Sigmoid colon (tissue), 6 donors: ENCODE measurements at regions not wholly inside any gene's neighbourhood (a gene's known extent, or its start where the extent isn't known, plus 50 kb on each side); places are given as distances from the start of the nearest gene placed in this dataset.

Source experiments
- DNase-seq: peaks from one replicate; pipeline ENCODE4 v3.0.0-alpha.2; 2019
- H3K27ac ChIP-seq, 4 donors: fragments of 200-600 bp; sonication (generic); one replicate each; pipeline ENCODE4 v1.5.1; 2016 to 2019; ENCODE audit warnings: mild to moderate bottlenecking in 1 of 4
- H3K27me3 ChIP-seq, 3 donors: fragments of 200-600 bp; sonication (generic); one replicate each; pipeline ENCODE4 v1.5.1; 2019; ENCODE audit warnings: mild to moderate bottlenecking in 1 of 3
- H3K36me3 ChIP-seq, 4 donors: fragments of 200-600 bp; sonication (generic); one replicate each; pipeline ENCODE4 v1.5.1; 2016 to 2019
- H3K4me1 ChIP-seq, 4 donors: fragments of 200-600 bp; sonication (generic); one replicate each; pipeline ENCODE4 v1.5.1; 2017 to 2019
- H3K4me3 ChIP-seq, 4 donors: fragments of 200-600 bp; sonication (generic); one replicate each; pipeline ENCODE4 v1.5.1; 2017 to 2019; ENCODE audit warnings: mild to moderate bottlenecking in 2 of 4, moderate library complexity in 1 of 4
- H3K9me3 ChIP-seq, 4 donors: fragments of 200-600 bp in 3 of 4; sonication (generic) in 3 of 4; one replicate each; pipeline versions ENCODE4 v1.5.1 to v1.6.1; 2013 to 2019
- CTCF ChIP-seq, 4 experiments: fragments of 450-650 bp in 3 of 4; fragments of 200-600 bp in 1 of 4; IDR thresholded peaks; one replicate each; pipeline ENCODE4 v1.5.1; 2016 to 2019; ENCODE audit warnings: antibody characterized with exemption in 4 of 4, mild to moderate bottlenecking in 3 of 4, moderate library complexity in 2 of 4
- EP300 ChIP-seq, 4 donors: sonication (generic); formaldehyde crosslinking; IDR thresholded peaks; one replicate each; pipeline ENCODE4 v1.6.1; 2017; ENCODE audit warnings: antibody characterized with exemption in 4 of 4
- POLR2A ChIP-seq, 2 donors: fragments of 450-650 bp; IDR thresholded peaks; one replicate each; pipeline ENCODE4 v1.6.1; 2016; ENCODE audit warnings: antibody characterized with exemption in 2 of 2, mild to moderate bottlenecking in 2 of 2, moderate library complexity in 2 of 2
- POLR2AphosphoS5 ChIP-seq, 4 donors: sonication (generic); formaldehyde crosslinking; IDR thresholded peaks; one replicate each; pipeline ENCODE4 v1.6.1; 2017; ENCODE audit warnings: antibody characterized with exemption in 4 of 4
- WGBS, 2 donors: extraction: QIAGEN DNeasy Blood & Tissue Kit; methylation state at CpG; one replicate each; pipeline ENCODE4 v1.1.7; 2013; 5-methylcytosine and 5-hydroxymethylcytosine counted together
- intact Hi-C: fragments of 100-400 bp; cut with DNase I; formaldehyde crosslinking; loops from one replicate; pipeline ENCODE4 v1.15.1; 2023
- donor health status: healthy with polysubstance abuse.
- donor health status: healthy.

- no peaks in the 10 kb centered on the region for H3K9me3 ChIP-seq
- 47 to 73% methylated on average over 4 of the region's 4 CpGs for WGBS, 2 donors
- no peak overlapping the region for H3K4me3 ChIP-seq
- no peaks in the 10 kb centered on the region for H3K27me3 ChIP-seq
- H3K27ac ChIP-seq, result no peak overlapping the region
- TF ChIP-seq POLR2A (IDR thresholded peaks at IDR 0.05) (no peak), CTCF (IDR thresholded peaks at IDR 0.05) (no peak), EP300 (IDR thresholded peaks at IDR 0.05) (no peak), POLR2AphosphoS5 (IDR thresholded peaks at IDR 0.05) (no peak)
- intact Hi-C loops, result no loop called here
- H3K4me1 ChIP-seq, result no peaks in the 10 kb centered on the region
- no peak for DNase-seq
- H3K36me3 ChIP-seq, result no peaks in the 10 kb centered on the region
Observed at GRCh38 chr14:43651185-43651787, 855.8 kb downstream of the FSCB start.

GRCh38 chr14:43649508-43649907 is 857.6 kb downstream of the FSCB start:
- H3K27me3 ChIP-seq, result no peaks in the 10 kb centered on the region
- TF ChIP-seq EP300 (IDR thresholded peaks at IDR 0.05), result no peak
- intact Hi-C loops, result no loop called here
- no peaks in the 10 kb centered on the region for H3K36me3 ChIP-seq
- H3K9me3 ChIP-seq, result no peaks in the 10 kb centered on the region
- H3K4me3 ChIP-seq, result no peak overlapping the region
- no peak for DNase-seq
- no peak overlapping the region for H3K27ac ChIP-seq
- no peaks in the 10 kb centered on the region for H3K4me1 ChIP-seq

- intact Hi-C loops, result no loop called here
- TF ChIP-seq EP300 (IDR thresholded peaks at IDR 0.05), result no peak
- no peak for TF ChIP-seq POLR2AphosphoS5 (IDR thresholded peaks at IDR 0.05)
- no peak for TF ChIP-seq CTCF (IDR thresholded peaks at IDR 0.05)
- TF ChIP-seq POLR2A (IDR thresholded peaks at IDR 0.05), result no peak
- H3K36me3 ChIP-seq, result no peaks in the 10 kb centered on the region
- 68 to 69% methylated on average over 4 of the region's 4 CpGs for WGBS, 2 donors
- no peak overlapping the region for H3K27ac ChIP-seq
- no peaks in the 10 kb centered on the region for H3K27me3 ChIP-seq
- no peaks in the 10 kb centered on the region for H3K4me1 ChIP-seq
- no peak for DNase-seq
- H3K4me3 ChIP-seq, result no peak overlapping the region
- no peaks in the 10 kb centered on the region for H3K9me3 ChIP-seq
Observed at GRCh38 chr14:43647302-43647701, 859.8 kb downstream of the FSCB start.

GRCh38 chr14:43640718-43641267 is 866.3 kb downstream of the FSCB start:
- Histone ChIP-seq H3K27me3 (no peaks in the 10 kb centered on the region), H3K4me3 (no peak overlapping the region), H3K36me3 (no peaks in the 10 kb centered on the region), H3K9me3 (no peaks in the 10 kb centered on the region), H3K27ac (no peak overlapping the region), H3K4me1 (no peaks in the 10 kb centered on the region)
- no peak for DNase-seq
- TF ChIP-seq CTCF (IDR thresholded peaks at IDR 0.05), result no peak
- TF ChIP-seq POLR2AphosphoS5 (IDR thresholded peaks at IDR 0.05), result no peak
- TF ChIP-seq EP300 (IDR thresholded peaks at IDR 0.05), result no peak
- no peak for TF ChIP-seq POLR2A (IDR thresholded peaks at IDR 0.05)
- WGBS, 2 donors, result 57 to 83% methylated on average over 2 of the region's 2 CpGs
- intact Hi-C loops, result no loop called here

- TF ChIP-seq CTCF (IDR thresholded peaks at IDR 0.05) (no peak), POLR2AphosphoS5 (IDR thresholded peaks at IDR 0.05) (no peak), EP300 (IDR thresholded peaks at IDR 0.05) (no peak), POLR2A (IDR thresholded peaks at IDR 0.05) (no peak)
- Histone ChIP-seq H3K9me3 (peaks cover 0 to 2% (median 0%) of the 10 kb centered on the region in 4 donors), H3K4me3 (no peak overlapping the region), H3K36me3 (no peaks in the 10 kb centered on the region), H3K4me1 (no peaks in the 10 kb centered on the region), H3K27ac (no peak overlapping the region), H3K27me3 (no peaks in the 10 kb centered on the region)
- intact Hi-C loops, result no loop called here
- 64 to 77% methylated on average over 4 of the region's 4 CpGs for WGBS, 2 donors
- no peak for DNase-seq
Observed at GRCh38 chr14:43625294-43625693, 881.8 kb downstream of the FSCB start.
